Adrenal gland (tissue), 9 donors: ENCODE measurements at regions not wholly inside any gene's neighbourhood (a gene's known extent, or its start where the extent isn't known, plus 50 kb on each side); places are given as distances from the start of the nearest gene placed in this dataset.

ENCODE experiments used
- DNase-seq, 7 donors: peaks; one replicate each; pipeline ENCODE4 v3.0.0-alpha.2; 2019 to 2020
- H3K27ac ChIP-seq, 5 donors: fragments of 200-600 bp; sonication (generic) in 4 of 5; 1 replicate in 3 of 5; 2 replicates in 2 of 5; pipeline versions ENCODE4 v1.5.1 to v1.8.0; 2016 to 2020; ENCODE audit warnings: mild to moderate bottlenecking in 1 of 5
- H3K27me3 ChIP-seq: fragments of 200-600 bp; 2 replicates; pipeline ENCODE4 v1.8.0; 2021
- H3K36me3 ChIP-seq, 2 donors: fragments of 200-600 bp; replicated peaks in 1 of 2; 1 replicate in 1 of 2; 2 replicates in 1 of 2; pipeline versions ENCODE4 v1.5.1 to v1.8.0; 2018 to 2022
- H3K4me1 ChIP-seq, 2 donors: fragments of 200-600 bp; replicated peaks in 1 of 2; 1 replicate in 1 of 2; 2 replicates in 1 of 2; pipeline versions ENCODE4 v1.5.1 to v1.8.0; 2018 to 2021
- H3K4me3 ChIP-seq, 4 donors: fragments of 200-600 bp; sonication (generic) in 3 of 4; one replicate each; pipeline ENCODE4 v1.5.1; 2016 to 2018
- H3K9me3 ChIP-seq, 3 donors: fragments of 200-600 bp; sonication (generic) in 1 of 3; replicated peaks in 1 of 3; 1 replicate in 2 of 3; 2 replicates in 1 of 3; pipeline versions ENCODE4 v1.5.1 to v1.8.0; 2016 to 2021
- CTCF ChIP-seq, 6 experiments: fragments of 450-650 bp in 4 of 6; fragments of 200-600 bp in 2 of 6; sonication (generic) in 1 of 6; IDR thresholded peaks; 1 replicate in 5 of 6; 2 replicates in 1 of 6; pipeline versions ENCODE4 v1.5.1 to v1.8.0; 2016 to 2021; ENCODE audit warnings: antibody characterized with exemption in 6 of 6, mild to moderate bottlenecking in 2 of 6, moderate library complexity in 1 of 6
- POLR2A ChIP-seq, 2 donors: fragments of 450-650 bp; IDR thresholded peaks; one replicate each; pipeline ENCODE4 v1.6.1; 2017; ENCODE audit warnings: antibody characterized with exemption in 2 of 2, mild to moderate bottlenecking in 2 of 2, moderate library complexity in 1 of 2
- WGBS, 4 donors: extraction: QIAGEN DNeasy Blood & Tissue Kit in 2 of 4; methylation state at CpG; one replicate each; pipeline versions ENCODE4 v1.1.5 to v1.1.7; 2013 to 2017; 5-methylcytosine and 5-hydroxymethylcytosine counted together
- intact Hi-C, 2 donors: fragments of 100-400 bp; cut with DNase I; formaldehyde crosslinking; loops; one replicate each; pipeline versions ENCODE4 v1.14.1 to v1.15.0; 2022 to 2023
- donor health status: healthy with polysubstance abuse.
- donor health status: Bipolar disorder and iron deficiency.
- donor health status: DM: yes; HTN: yes; CAD: no.
- donor health status: DM: no; HTN: no; CAD: no.
- donor health status: DM: no; HTN: no; CAD: no.

DNA sequence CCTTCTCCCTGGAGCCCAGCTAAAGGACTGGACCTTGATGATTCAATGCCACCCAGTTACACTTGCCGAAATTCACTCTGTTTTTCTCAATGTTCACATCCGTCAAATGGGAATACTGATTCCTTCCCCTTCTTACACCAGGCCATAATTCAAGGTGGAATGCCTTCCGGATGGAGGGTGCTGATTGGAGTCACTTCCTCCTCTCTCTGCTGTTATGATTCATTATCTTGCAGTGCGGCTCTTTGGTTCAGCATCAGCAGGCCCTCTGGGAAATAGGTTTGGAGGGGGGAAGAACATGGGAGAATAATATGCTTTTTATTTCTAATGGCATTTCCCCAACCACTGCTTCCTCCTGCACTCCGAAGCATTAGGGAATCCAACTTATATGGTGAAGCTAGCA, 390.6 kb upstream of the TBX3 start:
- Histone ChIP-seq H3K4me3 (no peak overlapping the region), H3K27me3 (no peaks in the 10 kb centered on the region), H3K4me1 (no peaks in the 10 kb centered on the region), H3K9me3 (no peaks in the 10 kb centered on the region), H3K27ac (no peak overlapping the region), H3K36me3 (no peaks in the 10 kb centered on the region)
- 73 to 86% (median 75%) methylated on average over 5 of the region's 5 CpGs for WGBS, 4 donors
- no peak for DNase-seq
- intact Hi-C loops: no loop called here
- TF ChIP-seq CTCF (IDR thresholded peaks at IDR 0.05) (no peak), POLR2A (IDR thresholded peaks at IDR 0.05) (no peak)

- Histone ChIP-seq H3K36me3 (no peaks in the 10 kb centered on the region), H3K4me3 (no peak overlapping the region), H3K4me1 (no peaks in the 10 kb centered on the region), H3K9me3 (no peaks in the 10 kb centered on the region), H3K27me3 (no peaks in the 10 kb centered on the region), H3K27ac (no peak overlapping the region)
- TF ChIP-seq CTCF (IDR thresholded peaks at IDR 0.05) (no peak), POLR2A (IDR thresholded peaks at IDR 0.05) (no peak)
- WGBS, 4 donors: 73 to 79% (median 75%) methylated on average over 10 of the region's 10 CpGs
- DNase-seq: no peak
- intact Hi-C loops: no loop called here
Measured at GRCh38 chr12:115072712-115073111, 388.7 kb upstream of the TBX3 start.

DNA sequence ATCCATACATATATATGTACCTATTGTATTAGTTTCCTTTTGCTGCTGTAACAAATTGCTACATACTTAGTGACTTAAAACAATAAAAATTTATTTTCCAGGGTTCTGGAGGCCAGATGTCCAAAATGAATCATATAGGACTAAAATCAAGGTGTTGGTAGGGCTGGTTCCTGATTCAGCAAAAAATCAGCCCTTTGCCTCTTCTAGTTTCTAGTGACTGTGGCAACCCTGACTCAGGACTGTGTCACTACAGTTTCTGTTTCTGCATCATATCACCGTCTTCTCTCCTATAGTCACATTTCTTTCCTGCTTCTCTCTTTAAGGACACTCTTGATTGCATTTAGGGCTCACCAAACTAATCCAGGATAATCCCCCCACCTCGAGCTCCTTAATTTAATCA, 386.3 kb upstream of the TBX3 start:
- peak in 1 of 7 donors; percentile 19 for DNase-seq
- H3K9me3 ChIP-seq: no peaks in the 10 kb centered on the region
- H3K4me3 ChIP-seq: no peak overlapping the region
- no peaks in the 10 kb centered on the region for H3K27me3 ChIP-seq
- intact Hi-C loops: no loop called here
- WGBS, 4 donors: 74 to 90% (median 83%) methylated on average over 2 of the region's 2 CpGs
- TF ChIP-seq CTCF (IDR thresholded peaks at IDR 0.05) (no peak), POLR2A (IDR thresholded peaks at IDR 0.05) (no peak)
- H3K36me3 ChIP-seq: no peaks in the 10 kb centered on the region
- no peak overlapping the region for H3K27ac ChIP-seq
- no peaks in the 10 kb centered on the region for H3K4me1 ChIP-seq

DNA sequence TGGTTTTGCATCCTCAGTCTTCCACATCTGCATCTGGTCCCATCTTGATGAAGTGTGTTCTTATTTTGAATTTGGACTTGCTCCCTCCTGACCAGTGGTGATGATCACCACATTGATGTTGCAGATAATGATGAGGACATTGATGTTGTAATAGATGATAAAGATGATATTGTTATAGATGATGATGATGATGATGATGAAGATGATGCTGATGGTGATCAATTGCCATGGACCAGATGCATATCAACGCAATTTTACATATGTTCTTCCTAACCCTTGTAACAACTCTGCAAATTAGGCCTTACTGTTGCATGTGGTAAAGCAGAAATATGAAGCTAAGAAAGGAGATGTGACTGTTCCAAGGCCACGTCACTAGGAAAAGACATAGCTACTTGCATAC, 380.3 kb upstream of the TBX3 start:
- no peaks in the 10 kb centered on the region for H3K4me1 ChIP-seq
- H3K9me3 ChIP-seq: no peaks in the 10 kb centered on the region
- intact Hi-C loops: no loop called here
- no peak for DNase-seq
- H3K27me3 ChIP-seq: no peaks in the 10 kb centered on the region
- WGBS, 4 donors: 91 to 93% (median 93%) methylated on average over 2 of the region's 2 CpGs
- H3K36me3 ChIP-seq: no peaks in the 10 kb centered on the region
- TF ChIP-seq CTCF (IDR thresholded peaks at IDR 0.05) (no peak), POLR2A (IDR thresholded peaks at IDR 0.05) (no peak)
- no peak overlapping the region for H3K27ac ChIP-seq
- H3K4me3 ChIP-seq: no peak overlapping the region
